HG03521 (cell line): ENCODE measurements at regions not wholly inside any gene's neighbourhood (a gene's known extent, or its start where the extent isn't known, plus 50 kb on each side); places are given as distances from the start of the nearest gene placed in this dataset.
"Not testable (repeated sequence)": the region's sequence is repeated elsewhere in the genome, so short reads cannot be mapped to it uniquely, and the experiment has no call there.

Experiments
- ATAC-seq: cut with Tn5 transposase; IDR thresholded peaks from one replicate; pipeline ENCODE4 v1.9.1; 2021; ENCODE audit warnings: mild to moderate bottlenecking, moderate library complexity; ENCODE audit not compliant: unreplicated experiment

DNA sequence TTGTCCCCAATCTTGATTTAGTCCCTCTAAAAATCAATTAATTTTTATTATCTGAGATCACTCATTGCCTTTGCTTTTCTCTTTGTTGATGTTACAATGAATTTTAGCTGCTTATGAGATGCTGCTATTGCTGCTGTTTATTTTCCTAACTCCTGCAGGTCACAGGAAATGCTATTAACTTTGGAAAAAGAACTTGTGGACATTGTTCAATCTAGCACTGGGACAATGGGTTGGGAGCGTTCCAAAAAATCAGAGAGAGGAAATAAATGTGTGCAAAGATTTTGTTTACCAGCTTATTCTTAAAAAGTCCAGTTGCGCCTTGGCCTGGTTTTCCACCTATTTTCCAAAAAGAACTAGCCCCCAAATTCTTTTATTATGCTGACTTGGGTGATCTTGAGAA, 268.3 kb downstream of the PTH2R start:
- no peak for ATAC-seq

DNA sequence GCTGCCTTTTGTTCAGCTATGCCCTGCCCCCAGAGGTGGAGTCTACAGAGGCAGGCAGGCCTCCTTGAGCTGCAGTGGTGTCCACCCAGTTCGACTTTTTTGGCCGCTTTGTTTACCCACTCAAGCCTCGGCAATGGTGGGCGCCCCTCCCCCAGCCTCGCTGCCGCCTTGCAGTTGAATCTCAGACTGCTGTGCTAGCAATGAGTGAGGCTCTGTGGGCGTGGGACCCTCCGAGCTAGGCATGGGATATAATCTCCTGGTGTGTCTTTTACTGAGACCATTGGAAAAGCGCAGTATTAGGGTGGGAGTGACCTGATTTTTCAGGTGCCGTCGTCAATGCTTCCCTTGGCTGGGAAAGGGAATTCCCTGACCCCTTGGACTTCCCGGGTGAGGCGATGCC, 279.3 kb downstream of the PTH2R start:
- ATAC-seq = not testable (repeated sequence)

DNA sequence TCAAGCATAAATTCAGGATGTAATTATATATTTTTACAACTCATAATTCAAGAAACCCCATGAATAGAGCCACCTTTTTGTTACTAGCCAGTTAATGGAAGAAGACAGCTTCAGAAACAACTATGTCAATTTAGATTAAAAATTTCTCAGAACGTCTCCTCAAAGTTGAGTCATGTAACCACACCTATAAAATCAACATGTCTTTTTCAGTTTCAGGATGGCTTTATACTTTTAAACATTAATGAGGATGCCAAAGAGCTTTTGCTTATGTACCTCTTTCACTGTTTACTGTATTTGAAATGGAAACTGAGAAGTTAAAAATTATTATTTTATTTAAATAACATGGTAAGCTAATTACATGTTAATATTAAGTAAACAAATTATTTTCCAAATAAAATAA, 280.1 kb downstream of the PTH2R start:
- ATAC-seq = no peak

DNA sequence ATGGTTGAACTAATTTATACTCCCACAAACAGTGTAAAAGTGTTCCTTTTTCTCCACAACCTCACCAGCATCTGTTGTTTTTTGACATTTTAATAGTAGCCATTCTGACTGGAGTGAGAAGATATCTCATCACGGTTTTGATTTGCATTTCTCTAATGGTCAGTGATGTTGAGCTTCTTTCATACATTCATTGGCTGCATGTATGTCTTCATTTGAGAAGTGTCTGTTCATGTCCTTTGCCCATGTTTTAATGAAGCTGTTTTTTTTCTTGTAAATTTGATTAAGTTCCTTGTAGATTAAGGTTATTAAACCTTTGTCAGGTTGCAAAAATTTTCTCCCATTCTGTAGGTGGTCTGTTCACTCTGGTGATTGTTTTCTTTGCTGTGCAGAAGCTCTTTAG, 281.1 kb downstream of the PTH2R start:
- ATAC-seq = not testable (repeated sequence)

DNA sequence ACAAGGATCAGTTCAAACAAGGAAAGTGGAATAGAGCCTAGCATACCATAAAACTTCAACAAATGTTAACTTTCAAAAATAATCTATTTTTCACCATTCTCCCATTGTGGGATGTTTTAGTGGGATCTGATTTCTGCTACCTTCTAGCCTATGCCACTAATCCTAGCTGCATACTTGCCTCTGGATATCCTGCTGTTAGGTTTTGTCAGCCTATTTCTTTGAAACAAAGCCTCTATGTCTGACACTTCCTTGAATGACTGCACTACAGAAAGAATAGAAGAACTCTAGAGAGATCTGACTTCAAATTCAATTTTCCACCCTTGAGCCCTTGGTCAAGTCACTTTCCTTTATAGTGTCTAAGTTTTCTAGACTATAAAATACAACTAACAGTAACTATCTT, 291.5 kb downstream of the PTH2R start:
- ATAC-seq = no peak

DNA sequence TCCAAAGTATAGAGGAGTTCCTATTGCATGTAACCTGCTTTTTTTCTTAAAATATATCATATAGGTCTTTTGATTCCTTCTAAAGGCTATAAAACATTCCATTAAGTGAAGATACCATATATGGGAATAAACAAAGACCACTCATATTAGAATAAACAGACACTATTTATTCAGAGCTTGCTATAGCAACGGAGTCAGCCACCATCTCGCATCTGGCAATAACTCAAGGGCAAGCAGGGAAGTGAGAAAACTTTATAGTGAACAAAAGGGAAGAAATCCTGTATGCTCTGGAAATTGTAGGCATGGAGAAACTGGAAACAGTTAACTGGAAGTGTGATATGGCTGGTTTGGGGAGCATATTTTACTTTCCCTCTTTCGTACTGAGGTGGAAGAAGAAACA, 301.9 kb downstream of the PTH2R start:
- ATAC-seq = no peak

DNA sequence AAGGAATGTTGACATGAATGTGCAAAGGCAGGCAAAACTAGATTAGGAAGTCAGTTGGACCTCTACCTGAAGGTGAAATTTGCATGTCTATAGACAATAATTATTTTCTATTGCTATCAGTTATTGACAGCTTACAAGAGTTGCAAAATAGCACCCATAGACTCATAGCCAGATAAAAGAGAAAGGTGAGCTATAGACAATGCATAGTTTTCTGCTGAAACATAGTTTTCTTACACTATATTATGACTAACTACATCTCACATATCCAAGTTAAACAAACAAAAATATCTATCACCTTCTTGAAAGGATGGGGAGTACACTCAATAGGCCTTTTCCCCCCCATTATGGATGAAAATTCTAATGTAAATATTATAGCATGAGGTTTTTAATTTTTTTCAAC, 305.0 kb downstream of the PTH2R start:
- ATAC-seq = no peak

DNA sequence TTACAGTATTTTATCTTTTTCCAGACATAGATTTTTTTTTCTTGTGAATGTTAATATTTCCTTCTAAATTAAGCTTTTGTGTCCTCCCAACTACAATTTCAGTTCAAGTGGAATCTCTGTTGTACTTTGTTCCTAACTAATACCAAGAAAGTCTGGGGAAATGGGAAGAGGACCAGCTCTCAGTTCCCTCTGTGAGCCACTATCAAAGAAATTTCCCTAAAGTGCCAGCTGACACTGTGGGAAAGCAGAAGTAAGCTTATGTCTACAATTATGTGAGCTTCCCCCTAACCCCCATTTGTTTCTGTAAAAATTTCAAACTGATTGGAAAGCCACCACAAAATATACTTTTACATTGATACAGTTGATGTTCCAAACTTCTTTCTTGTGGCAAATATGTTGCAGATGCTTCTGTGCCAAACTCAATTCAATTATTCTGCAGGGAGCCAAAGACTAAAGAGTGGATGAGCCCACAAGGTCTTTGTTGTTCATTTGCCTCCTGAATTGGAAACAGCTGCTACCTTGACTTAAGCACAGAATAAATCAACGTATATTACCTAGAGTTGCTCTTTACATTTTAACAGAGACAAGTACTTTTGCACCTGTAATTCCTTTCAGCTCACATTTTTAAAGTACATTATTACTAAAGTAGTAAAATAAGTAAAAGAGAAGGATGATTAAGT, 306.6 kb downstream of the PTH2R start:
- no peak for ATAC-seq

DNA sequence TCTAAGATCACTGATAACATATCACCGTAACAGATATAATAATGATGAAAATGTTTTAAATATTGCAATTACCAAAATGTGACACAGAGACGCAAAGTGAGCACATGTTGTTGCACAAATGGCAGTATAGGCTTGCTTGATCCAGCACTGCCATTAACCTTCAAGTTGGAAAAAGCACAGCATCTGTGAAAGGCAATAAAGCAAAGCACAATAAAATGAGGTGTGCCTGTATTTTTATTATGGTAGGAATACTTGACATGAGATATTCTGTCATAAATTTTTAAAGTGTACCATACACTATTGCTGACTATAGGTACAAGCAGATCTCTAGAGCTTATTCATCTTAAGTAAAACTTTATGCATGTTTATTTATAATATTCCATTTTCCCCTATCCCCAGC, 312.2 kb downstream of the PTH2R start:
- no peak for ATAC-seq

DNA sequence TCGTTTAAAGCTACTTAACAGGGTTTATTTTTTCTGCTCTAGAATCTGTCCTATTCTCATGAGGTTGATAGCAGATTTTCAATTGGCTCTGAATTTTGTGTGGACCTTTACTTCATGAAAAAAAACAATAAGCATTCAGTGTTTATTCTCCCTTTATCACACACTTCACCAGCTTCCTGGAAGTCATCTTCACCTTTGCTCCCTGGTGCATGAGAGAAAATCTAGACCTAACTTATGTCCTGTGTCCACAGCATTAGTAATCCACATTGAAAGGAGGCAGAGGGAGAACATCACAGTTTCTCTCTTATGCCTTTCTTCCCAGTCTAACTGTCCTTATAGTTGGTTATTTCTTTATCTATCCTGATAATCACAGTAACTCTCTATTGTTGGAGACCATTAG, 316.1 kb downstream of the PTH2R start:
- no peak for ATAC-seq

DNA sequence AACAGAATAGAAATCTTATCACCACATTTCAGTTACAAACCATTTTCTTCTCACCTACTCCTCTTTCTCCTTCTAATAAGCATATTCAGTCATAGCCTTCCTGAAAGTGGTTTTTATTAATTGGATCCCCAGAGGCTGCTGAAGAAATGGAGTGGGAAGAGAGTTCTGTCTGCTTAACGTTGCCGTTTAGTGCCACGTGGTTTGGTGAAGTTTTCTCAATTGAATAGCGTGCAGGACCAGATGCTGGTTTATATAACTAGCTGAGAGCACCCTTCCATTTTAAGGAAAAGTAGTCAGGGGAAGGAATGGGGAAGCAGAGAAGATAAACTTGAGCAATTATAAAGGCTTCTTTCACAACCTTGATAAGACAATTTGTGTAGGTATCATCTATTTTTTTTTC, 318.7 kb downstream of the PTH2R start:
- no peak for ATAC-seq

DNA sequence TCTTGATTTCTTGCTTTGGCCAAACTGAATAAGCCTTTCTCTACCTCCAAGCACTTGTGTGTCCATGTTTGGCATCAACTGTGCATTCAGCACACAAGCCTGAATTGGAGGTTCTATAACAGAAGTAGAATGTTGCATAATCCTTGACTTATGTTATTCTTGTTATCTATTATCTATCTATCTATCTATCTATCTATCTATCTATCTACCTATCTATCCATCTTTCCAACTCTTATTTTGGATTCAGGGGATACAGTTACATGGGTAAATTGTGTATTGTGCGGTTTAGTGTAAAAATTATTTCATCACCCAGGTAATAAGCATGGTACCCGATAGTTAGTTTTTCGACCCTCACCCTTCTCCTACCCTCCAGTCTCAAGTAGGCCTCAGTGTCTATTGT, 319.6 kb downstream of the PTH2R start:
- ATAC-seq = no peak

DNA sequence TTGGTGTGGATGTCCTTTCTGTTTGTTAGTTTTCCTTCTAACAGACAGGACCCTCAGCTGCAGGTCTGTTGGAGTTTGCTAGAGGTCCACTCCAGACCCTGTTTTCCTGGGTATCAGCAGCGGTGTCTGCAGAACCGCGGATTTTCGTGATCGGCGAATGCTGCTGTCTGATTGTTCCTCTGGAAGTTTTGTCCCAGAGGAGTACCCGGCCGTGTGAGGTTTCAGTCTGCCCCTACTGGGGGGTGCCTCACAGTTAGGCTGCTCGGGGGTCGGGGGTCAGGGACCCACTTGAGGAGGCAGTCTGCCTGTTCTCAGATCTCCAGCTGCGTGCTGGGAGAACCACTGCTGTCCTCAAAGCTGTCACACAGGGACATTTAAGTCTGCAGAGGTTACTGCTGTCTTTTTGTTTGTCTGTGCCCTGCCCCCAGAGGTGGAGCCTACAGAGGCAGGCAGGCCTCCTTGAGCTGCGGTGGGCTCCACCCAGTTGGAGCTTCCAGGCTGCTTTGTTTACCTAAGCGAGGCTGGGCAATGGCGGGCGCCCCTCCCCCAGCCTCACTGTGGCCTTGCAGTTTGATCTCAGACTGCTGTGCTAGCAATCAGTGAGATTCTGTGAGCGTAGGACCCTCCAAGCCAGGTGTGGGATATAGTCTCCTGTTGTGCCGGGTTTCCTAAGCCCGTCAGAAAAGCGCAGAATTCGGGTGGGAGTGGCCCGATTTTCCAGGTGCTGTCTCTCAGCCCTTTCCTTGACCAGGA, 345.2 kb downstream of the PTH2R start:
- ATAC-seq = not testable (repeated sequence)

DNA sequence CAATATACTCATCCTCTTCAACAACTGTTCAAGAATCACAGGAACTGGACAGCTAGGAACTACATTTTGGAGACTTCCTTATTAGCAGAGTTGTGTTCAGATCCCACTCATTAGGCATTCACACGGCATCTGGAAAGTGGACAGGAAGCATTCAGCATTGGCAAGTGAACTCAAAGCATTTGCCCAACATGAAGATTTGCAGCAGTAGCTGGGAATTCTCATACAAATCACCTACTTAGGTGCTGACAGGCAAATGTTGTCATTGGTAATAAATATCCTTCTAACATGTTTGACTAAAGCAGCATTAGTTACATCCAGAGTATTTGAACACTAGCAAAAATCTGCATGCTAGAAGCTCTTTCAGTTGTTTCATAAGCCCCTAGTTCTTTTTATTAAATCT, 350.8 kb downstream of the PTH2R start:
- no peak for ATAC-seq

DNA sequence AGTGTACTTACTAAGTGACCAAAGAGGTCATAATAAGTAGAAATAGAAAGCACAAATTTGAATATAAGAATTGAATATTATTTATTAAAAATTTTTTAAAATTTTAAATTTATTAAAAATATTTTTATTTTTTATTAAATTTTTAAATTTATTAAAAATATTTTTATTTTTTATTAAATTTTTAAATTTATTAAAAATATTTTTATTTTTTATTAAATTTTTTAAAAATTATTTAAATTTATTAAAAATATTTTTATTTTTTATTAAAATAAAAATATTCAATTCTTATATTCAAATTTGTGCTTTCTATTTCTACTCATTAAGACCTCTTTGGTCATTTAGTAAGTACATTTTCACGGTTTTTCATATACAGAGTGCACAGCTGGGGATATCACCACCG, 366.5 kb downstream of the PTH2R start:
- not testable (repeated sequence) for ATAC-seq

DNA sequence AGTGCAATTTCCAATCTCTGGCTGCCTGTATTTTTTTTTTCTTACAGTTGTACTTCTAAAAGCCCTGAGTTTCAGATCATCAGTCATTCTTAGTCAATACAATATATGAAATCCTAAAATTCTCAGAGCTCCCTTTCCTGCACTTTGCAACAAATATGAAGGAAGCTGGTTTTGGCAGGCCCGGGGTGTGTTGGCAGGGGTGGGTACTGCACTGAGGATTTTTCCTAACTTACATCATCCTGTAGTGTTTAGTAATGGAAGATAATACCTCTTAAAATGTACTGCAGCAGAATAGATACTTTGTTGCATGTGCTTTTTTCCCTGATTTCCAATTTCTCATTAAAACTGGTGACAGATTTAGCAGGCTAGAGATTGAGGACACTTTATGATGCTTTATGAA, 374.6 kb downstream of the PTH2R start:
- no peak for ATAC-seq

DNA sequence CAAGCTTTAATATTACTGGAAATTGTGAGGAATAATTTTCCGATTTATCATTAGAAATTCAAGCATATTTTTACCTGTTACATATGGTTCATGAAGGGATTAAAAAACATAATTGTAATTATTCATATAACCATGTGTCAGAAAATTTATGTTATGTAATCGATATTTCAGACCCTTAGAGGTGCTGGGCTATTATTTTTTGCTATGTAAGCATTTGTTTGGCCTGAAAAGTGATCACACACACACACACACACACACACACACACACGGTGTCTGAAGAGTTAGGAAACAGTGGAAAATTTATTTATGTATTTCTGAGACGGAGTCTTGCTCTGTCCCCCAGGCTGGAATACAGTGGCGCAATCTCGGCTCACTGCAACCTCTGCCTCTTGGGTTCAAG, 375.5 kb downstream of the PTH2R start:
- no peak for ATAC-seq

DNA sequence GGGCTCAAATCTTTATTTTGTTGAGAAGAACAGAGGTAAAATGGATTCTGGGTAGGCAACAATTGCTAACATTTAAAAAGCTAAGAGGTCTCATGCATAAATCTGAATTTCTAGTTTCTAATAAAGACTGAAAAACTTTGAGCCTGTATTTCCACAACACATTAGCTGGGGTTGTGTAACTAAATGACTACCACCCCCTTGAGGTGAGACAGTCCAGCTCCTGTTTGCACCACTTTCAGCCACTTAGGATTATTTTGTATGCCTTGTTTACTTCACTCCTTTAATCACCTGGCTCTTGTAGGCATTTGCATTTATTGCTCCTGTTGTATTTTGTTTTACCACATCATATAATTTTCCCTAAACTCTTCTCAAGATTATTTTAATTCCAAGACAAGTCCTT, 376.6 kb downstream of the PTH2R start:
- no peak for ATAC-seq

DNA sequence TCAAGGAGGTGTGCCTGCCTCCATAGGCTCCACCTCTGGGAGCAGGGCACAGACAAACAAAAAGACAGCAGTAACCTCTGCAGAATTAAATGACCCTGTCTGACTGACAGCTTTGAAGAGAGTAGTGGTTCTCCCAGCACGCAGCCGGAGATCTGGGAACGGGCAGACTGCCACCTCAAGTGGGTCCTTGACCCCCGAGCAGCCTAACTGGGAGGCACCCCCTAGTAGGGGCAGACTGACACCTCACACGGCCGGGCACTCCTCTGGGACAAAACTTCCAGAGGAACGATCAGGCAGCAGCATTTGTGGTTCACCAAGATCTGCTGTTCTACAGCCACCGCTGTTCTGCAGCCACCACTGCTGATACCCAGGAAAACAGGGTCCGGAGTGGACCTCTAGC, 378.2 kb downstream of the PTH2R start:
- ATAC-seq = not testable (repeated sequence)

DNA sequence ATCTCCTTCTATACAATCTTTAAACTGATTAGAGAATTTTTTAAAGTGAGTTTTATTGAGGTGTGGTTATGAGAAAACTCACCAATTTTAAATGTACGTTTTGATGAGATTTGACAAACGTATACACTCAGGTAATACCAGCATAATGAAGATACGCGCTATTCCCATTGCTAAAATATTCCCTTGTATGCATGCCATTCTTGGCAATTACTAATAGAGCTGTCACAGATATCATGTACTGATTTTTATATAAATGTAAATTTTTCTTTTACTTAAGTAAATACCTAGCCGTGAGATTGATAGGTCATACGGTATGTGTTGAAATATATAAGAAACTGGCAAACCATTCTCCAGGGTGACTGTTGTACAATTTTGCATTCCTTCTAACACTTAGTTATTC, 384.7 kb downstream of the PTH2R start:
- no peak for ATAC-seq

DNA sequence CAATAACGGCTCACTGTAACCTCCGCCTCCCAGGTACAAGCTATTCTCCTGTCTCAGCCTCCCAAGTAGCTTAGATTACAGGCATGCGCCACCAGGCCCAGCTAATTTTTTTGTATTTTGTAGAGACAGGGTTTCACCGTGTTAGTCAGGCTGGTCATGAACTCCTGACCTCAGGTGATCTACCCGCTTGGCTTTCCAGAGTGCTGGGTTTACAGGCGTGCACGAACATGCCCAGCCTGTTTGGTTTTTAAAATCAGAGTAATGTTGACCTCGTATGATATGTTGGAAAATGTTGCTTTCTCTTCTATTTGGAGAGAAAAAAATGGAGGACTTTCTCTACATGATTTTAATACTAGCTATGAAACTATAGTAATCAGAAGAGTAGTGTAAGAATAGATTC, 386.2 kb downstream of the PTH2R start:
- ATAC-seq = no peak

DNA sequence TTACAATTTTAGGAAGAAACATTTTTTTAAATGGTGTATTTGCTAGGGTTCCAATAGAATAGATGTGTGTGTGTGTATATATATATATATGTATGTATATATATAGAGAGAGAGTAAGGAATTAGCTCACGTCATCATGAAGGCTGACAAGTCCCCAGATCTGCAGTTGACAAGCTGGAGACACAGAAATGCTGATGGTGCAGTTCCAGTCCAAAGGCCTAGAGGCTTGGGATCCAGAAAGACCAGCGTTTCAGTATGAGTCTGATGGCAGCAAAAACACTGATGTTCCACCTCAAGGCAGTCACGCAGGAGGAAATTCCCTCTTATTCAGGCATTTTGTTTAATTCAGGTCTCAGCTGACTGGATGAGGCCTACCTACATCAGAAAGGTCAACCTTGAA, 386.8 kb downstream of the PTH2R start:
- no peak for ATAC-seq
